WTC11 (cell line): ENCODE measurements at regions not wholly inside any gene's neighbourhood (a gene's known extent, or its start where the extent isn't known, plus 50 kb on each side); places are given as distances from the start of the nearest gene placed in this dataset.
A peak's percentile ranks its signal among the peaks of the same experiment; 100 is the strongest.

Source experiments
- ATAC-seq: fragments of 200-7000 bp; cut with Tn5 transposase; 2 replicates; pipeline ENCODE4 v1.10.0; 2021; ENCODE audit warnings: mild to moderate bottlenecking, moderate library complexity
- CTCF ChIA-PET: fragments of 300-600 bp; sonication (Branson Sonifier 250); formaldehyde crosslinking; loops from one replicate; lab custom pipeline; 2021; ENCODE audit warnings: antibody characterized with exemption; lab: Charles Lee
- POLR2A ChIA-PET: fragments of 350-600 bp; sonication (Branson Sonifier 250); formaldehyde crosslinking; loops from one replicate; lab custom pipeline; 2021; ENCODE audit warnings: antibody characterized with exemption; lab: Charles Lee
- DNase-seq: peaks from one replicate; pipeline ENCODE4 v3.0.0; 2021; ENCODE audit warnings: low spot score
- H3K27ac Mint-ChIP-seq: 2 replicates; pipeline ENCODE4 v1.8.0; 2021; ENCODE audit warnings: mixed read lengths
- H3K27me3 Mint-ChIP-seq: 2 replicates; pipeline ENCODE4 v1.8.0; 2021; ENCODE audit warnings: low read depth, mild to moderate bottlenecking, moderate library complexity, mixed read lengths
- H3K36me3 Mint-ChIP-seq: 2 replicates; pipeline ENCODE4 v1.8.0; 2021; ENCODE audit warnings: mixed read lengths
- H3K4me1 Mint-ChIP-seq: 2 replicates; pipeline ENCODE4 v1.8.0; 2022; ENCODE audit warnings: mixed read lengths
- H3K4me3 Mint-ChIP-seq: 2 replicates; pipeline ENCODE4 v1.8.0; 2021; ENCODE audit warnings: mild to moderate bottlenecking, moderate library complexity, mixed read lengths
- H3K9me3 Mint-ChIP-seq: 2 replicates; pipeline ENCODE4 v1.8.0; 2021; ENCODE audit warnings: mixed read lengths
- ATF6 ChIP-seq: sonication (generic); formaldehyde crosslinking; IDR thresholded peaks from 2 replicates; pipeline ENCODE4 v1.8.1; 2023; ENCODE audit warnings: mild to moderate bottlenecking, missing genetic modification reagents
- E2F4 ChIP-seq: sonication (generic); formaldehyde crosslinking; IDR thresholded peaks from 2 replicates; pipeline ENCODE4 v1.8.1; 2022; ENCODE audit warnings: low read depth, mild to moderate bottlenecking, moderate library complexity, missing genetic modification reagents, borderline replicate concordance
- FOXJ3 ChIP-seq: sonication (generic); formaldehyde crosslinking; IDR thresholded peaks from 2 replicates; pipeline ENCODE4 v1.9.0; 2021; ENCODE audit warnings: missing genetic modification reagents, mild to moderate bottlenecking, borderline replicate concordance
- FOXK1 ChIP-seq: sonication (generic); formaldehyde crosslinking; IDR thresholded peaks from 2 replicates; pipeline ENCODE4 v1.8.0; 2022; ENCODE audit warnings: mild to moderate bottlenecking, moderate library complexity, missing genetic modification reagents
- HMGA2 ChIP-seq: fragments of 250-450 bp; sonication (Bioruptor Pico); IDR thresholded peaks from 2 replicates; pipeline ENCODE4 v1.4.0; 2021; ENCODE audit warnings: mild to moderate bottlenecking, moderate library complexity
- HMGXB4 ChIP-seq: sonication (generic); formaldehyde crosslinking; IDR thresholded peaks from 2 replicates; pipeline ENCODE4 v1.8.1; 2023; ENCODE audit warnings: mild to moderate bottlenecking, moderate library complexity, missing genetic modification reagents
- KAT7 ChIP-seq: sonication (generic); formaldehyde crosslinking; IDR thresholded peaks from 2 replicates; pipeline ENCODE4 v1.8.1; 2023; ENCODE audit warnings: missing genetic modification reagents, mild to moderate bottlenecking, borderline replicate concordance
- MAX ChIP-seq: sonication (generic); formaldehyde crosslinking; IDR thresholded peaks from 2 replicates; pipeline ENCODE4 v1.8.0; 2022; ENCODE audit warnings: mild to moderate bottlenecking, missing genetic modification reagents
- NFATC4 ChIP-seq: fragments of 250-450 bp; sonication (Bioruptor Pico); IDR thresholded peaks from 2 replicates; pipeline ENCODE4 v1.9.0; 2021; ENCODE audit warnings: mild to moderate bottlenecking
- SMAD3 ChIP-seq: sonication (generic); formaldehyde crosslinking; IDR thresholded peaks from 2 replicates; pipeline ENCODE4 v1.8.0; 2022; ENCODE audit warnings: missing genetic modification reagents, mild to moderate bottlenecking, borderline replicate concordance
- SMAD4 ChIP-seq: sonication (generic); formaldehyde crosslinking; IDR thresholded peaks from 2 replicates; pipeline ENCODE4 v1.8.0; 2022; ENCODE audit warnings: mild to moderate bottlenecking, missing genetic modification reagents
- SP1 ChIP-seq: sonication (generic); formaldehyde crosslinking; conservative IDR thresholded peaks from 2 replicates; pipeline ENCODE4 v1.8.1; 2022; ENCODE audit warnings: missing genetic modification reagents
- TEAD1 ChIP-seq: sonication (generic); formaldehyde crosslinking; IDR thresholded peaks from 2 replicates; pipeline ENCODE4 v1.8.0; 2022; ENCODE audit warnings: mild to moderate bottlenecking, missing genetic modification reagents
- ZMAT4 ChIP-seq: fragments of 250-450 bp; sonication (Bioruptor Pico); IDR thresholded peaks from 2 replicates; pipeline ENCODE4 v1.9.0; 2021; ENCODE audit warnings: mild to moderate bottlenecking
- TF ChIP-seq, protein P1 (sequence below): sonication (generic); formaldehyde crosslinking; conservative IDR thresholded peaks from 2 replicates; pipeline ENCODE4 v1.8.1; 2023; ENCODE audit warnings: mild to moderate bottlenecking, low read depth, missing genetic modification reagents, moderate library complexity
- TF ChIP-seq, protein P2 (sequence below): sonication (generic); formaldehyde crosslinking; IDR thresholded peaks from 2 replicates; pipeline ENCODE4 v1.8.0; 2022; ENCODE audit warnings: missing genetic modification reagents
- TF ChIP-seq, protein P3 (sequence below): fragments of 200-600 bp; IDR thresholded peaks from 2 replicates; pipeline ENCODE4 v1.8.0; 2022; ENCODE audit warnings: antibody characterized with exemption

DNA sequence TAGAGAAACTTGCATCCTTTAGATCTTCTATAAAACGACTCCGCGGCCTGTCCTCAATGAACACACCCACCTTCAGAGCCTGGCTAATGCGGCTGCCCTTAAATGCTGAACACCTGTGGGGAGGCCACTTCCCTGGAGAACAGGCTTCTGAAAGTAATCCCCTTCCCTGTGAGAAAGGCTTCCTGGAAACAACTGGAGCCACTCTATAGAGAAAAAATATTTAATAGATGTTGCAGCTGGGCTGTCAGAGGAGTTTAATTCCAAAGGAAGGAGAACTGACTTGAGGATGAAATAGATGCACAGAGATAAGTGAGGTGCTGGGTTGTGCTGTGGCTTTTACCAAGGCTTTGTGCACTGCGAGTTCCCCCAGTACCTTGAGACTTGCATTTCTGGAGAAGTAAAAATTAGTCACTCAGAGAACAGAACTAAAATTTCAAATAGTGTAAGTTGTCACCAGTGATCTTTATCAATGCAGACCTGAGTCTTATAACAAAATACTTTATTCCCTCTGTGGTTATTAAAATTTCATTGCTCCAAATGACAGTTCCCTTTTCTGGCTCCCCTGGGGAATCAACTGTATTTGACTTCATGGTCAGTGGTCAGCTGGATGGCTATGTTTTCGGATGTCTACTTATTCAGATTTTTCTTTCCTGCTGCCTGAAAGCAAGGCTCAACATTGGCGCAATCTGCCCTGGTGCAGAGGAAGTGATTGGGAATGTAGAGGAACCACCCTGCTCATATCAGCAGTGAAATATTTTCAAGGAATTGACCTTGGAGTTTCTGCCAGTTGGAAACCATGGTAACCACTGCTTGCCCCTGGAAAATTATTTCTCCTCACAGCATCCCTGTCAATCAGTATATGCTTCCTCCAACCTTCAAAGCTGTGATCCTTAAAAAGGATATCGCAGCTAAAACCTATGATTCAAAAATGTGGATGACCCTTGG is 238.8 kb downstream of the SMARCA2 start (continued):
- TF ChIP-seq SMAD4 (CRISPR knock-in tag) (no peak), E2F4 (no peak), HMGXB4 (CRISPR knock-in tag) (no peak), FOXK1 (CRISPR knock-in tag) (no peak), FOXJ3 (CRISPR knock-in tag) (no peak), ZMAT4 (no peak), SMAD3 (CRISPR knock-in tag) (no peak), MAX (CRISPR knock-in tag) (no peak), NFATC4 (no peak), KAT7 (CRISPR knock-in tag) (no peak)
- TF ChIP-seq, protein P1, sequence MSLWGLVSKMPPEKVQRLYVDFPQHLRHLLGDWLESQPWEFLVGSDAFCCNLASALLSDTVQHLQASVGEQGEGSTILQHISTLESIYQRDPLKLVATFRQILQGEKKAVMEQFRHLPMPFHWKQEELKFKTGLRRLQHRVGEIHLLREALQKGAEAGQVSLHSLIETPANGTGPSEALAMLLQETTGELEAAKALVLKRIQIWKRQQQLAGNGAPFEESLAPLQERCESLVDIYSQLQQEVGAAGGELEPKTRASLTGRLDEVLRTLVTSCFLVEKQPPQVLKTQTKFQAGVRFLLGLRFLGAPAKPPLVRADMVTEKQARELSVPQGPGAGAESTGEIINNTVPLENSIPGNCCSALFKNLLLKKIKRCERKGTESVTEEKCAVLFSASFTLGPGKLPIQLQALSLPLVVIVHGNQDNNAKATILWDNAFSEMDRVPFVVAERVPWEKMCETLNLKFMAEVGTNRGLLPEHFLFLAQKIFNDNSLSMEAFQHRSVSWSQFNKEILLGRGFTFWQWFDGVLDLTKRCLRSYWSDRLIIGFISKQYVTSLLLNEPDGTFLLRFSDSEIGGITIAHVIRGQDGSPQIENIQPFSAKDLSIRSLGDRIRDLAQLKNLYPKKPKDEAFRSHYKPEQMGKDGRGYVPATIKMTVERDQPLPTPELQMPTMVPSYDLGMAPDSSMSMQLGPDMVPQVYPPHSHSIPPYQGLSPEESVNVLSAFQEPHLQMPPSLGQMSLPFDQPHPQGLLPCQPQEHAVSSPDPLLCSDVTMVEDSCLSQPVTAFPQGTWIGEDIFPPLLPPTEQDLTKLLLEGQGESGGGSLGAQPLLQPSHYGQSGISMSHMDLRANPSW (CRISPR knock-in tag), result no peak
- TF ChIP-seq, all 79 proteins: peak for 0

GRCh38 chr9:2255128-2255527 is 240.0 kb downstream of the SMARCA2 start:
- ATAC-seq, result peak; percentile 36
- Mint-ChIP-seq H3K27me3 (no peaks in the 10 kb centered on the region), H3K36me3 (peaks cover 25% of the 10 kb centered on the region), H3K4me1 (peaks cover 22% of the 10 kb centered on the region), H3K4me3 (no peak overlapping the region), H3K27ac (no peak overlapping the region), H3K9me3 (peaks cover 32% of the 10 kb centered on the region)
- CTCF ChIA-PET, result no interaction called here
- POLR2A ChIA-PET, result no interaction called here
- TF ChIP-seq TEAD1 (CRISPR knock-in tag) (no peak), SP1 (CRISPR knock-in tag) (no peak), ATF6 (no peak), HMGA2 (no peak), MAX (CRISPR knock-in tag) (no peak)
- TF ChIP-seq, protein P2, sequence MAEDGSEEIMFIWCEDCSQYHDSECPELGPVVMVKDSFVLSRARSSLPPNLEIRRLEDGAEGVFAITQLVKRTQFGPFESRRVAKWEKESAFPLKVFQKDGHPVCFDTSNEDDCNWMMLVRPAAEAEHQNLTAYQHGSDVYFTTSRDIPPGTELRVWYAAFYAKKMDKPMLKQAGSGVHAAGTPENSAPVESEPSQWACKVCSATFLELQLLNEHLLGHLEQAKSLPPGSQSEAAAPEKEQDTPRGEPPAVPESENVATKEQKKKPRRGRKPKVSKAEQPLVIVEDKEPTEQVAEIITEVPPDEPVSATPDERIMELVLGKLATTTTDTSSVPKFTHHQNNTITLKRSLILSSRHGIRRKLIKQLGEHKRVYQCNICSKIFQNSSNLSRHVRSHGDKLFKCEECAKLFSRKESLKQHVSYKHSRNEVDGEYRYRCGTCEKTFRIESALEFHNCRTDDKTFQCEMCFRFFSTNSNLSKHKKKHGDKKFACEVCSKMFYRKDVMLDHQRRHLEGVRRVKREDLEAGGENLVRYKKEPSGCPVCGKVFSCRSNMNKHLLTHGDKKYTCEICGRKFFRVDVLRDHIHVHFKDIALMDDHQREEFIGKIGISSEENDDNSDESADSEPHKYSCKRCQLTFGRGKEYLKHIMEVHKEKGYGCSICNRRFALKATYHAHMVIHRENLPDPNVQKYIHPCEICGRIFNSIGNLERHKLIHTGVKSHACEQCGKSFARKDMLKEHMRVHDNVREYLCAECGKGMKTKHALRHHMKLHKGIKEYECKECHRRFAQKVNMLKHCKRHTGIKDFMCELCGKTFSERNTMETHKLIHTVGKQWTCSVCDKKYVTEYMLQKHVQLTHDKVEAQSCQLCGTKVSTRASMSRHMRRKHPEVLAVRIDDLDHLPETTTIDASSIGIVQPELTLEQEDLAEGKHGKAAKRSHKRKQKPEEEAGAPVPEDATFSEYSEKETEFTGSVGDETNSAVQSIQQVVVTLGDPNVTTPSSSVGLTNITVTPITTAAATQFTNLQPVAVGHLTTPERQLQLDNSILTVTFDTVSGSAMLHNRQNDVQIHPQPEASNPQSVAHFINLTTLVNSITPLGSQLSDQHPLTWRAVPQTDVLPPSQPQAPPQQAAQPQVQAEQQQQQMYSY, result no peak
- TF ChIP-seq, protein P3, sequence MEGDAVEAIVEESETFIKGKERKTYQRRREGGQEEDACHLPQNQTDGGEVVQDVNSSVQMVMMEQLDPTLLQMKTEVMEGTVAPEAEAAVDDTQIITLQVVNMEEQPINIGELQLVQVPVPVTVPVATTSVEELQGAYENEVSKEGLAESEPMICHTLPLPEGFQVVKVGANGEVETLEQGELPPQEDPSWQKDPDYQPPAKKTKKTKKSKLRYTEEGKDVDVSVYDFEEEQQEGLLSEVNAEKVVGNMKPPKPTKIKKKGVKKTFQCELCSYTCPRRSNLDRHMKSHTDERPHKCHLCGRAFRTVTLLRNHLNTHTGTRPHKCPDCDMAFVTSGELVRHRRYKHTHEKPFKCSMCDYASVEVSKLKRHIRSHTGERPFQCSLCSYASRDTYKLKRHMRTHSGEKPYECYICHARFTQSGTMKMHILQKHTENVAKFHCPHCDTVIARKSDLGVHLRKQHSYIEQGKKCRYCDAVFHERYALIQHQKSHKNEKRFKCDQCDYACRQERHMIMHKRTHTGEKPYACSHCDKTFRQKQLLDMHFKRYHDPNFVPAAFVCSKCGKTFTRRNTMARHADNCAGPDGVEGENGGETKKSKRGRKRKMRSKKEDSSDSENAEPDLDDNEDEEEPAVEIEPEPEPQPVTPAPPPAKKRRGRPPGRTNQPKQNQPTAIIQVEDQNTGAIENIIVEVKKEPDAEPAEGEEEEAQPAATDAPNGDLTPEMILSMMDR, result no peak
- no peak for DNase-seq
